HL-60 (cell line): ENCODE measurements at regions not wholly inside any gene's neighbourhood (a gene's known extent, or its start where the extent isn't known, plus 50 kb on each side); places are given as distances from the start of the nearest gene placed in this dataset.

Experiments
- DNase-seq, 2 experiments: peaks; one replicate each; pipeline ENCODE4 v3.0.0-alpha.2; 2010 to 2020; ENCODE audit warnings: low read depth in 1 of 2, low spot score in 1 of 2
- H3K27ac ChIP-seq: fragments of 250-450 bp; sonication (Bioruptor Pico); replicated peaks from 2 replicates; pipeline ENCODE4 v1.5.1; 2020; ENCODE audit warnings: mild to moderate bottlenecking, moderate library complexity
- H3K27me3 ChIP-seq: fragments of 250-450 bp; sonication (Bioruptor Pico); 2 replicates; pipeline ENCODE4 v1.5.1; 2021; ENCODE audit warnings: mild to moderate bottlenecking, moderate library complexity; ENCODE audit not compliant: insufficient read depth, poor library complexity, severe bottlenecking
- H3K4me3 ChIP-seq: replicated peaks from 2 replicates; pipeline ENCODE4 v1.5.1; 2011; ENCODE audit warnings: mild to moderate bottlenecking, control low read depth, low read length; ENCODE audit not compliant: insufficient read depth
- CTCF ChIP-seq: IDR thresholded peaks from one replicate; pipeline ENCODE4 v1.5.1; 2011; ENCODE audit warnings: low read length, control low read depth, inconsistent platforms; ENCODE audit not compliant: insufficient read depth
- GABPA ChIP-seq: IDR thresholded peaks from 2 replicates; pipeline ENCODE4 v1.6.1; 2012; ENCODE audit warnings: low read depth
- POLR2AphosphoS5 ChIP-seq: IDR thresholded peaks from 2 replicates; pipeline ENCODE4 v1.6.1; 2012; ENCODE audit warnings: low read depth
- REST ChIP-seq: IDR thresholded peaks from 2 replicates; pipeline ENCODE4 v1.6.1; 2012; ENCODE audit warnings: low read depth; ENCODE audit not compliant: insufficient replicate concordance
- SPI1 ChIP-seq: IDR thresholded peaks from 2 replicates; pipeline ENCODE4 v1.6.1; 2012; ENCODE audit warnings: low read depth, mild to moderate bottlenecking, borderline replicate concordance

- H3K27ac ChIP-seq: no peak overlapping the region
- no peaks in the 10 kb centered on the region for H3K27me3 ChIP-seq
- TF ChIP-seq GABPA (no peak), CTCF (no peak), REST (no peak), SPI1 (no peak), POLR2AphosphoS5 (no peak)
- DNase-seq: no peak
- no peak overlapping the region for H3K4me3 ChIP-seq
Observed at GRCh38 chr1:237953238-237953637, 62.5 kb upstream of the ZP4 start.
